ENCODE measurements at regions not wholly inside any gene's neighbourhood (a gene's known extent, or its start where the extent isn't known, plus 50 kb on each side); places are given as distances from the start of the nearest gene placed in this dataset.

GRCh38 chr14:82915381-82915780 is 1381.7 kb upstream of the SEL1L start:
- H3K27ac ChIP-seq (replicated peaks) = no peak overlapping the region
- H3K27me3 ChIP-seq (ENCODE audit: insufficient read depth, poor library complexity, severe bottlenecking) = no peaks in the 10 kb centered on the region
- TF ChIP-seq POLR2AphosphoS5 (IDR thresholded peaks at IDR 0.05; ENCODE audit: low read depth) = no peak
- no peak for TF ChIP-seq SPI1 (IDR thresholded peaks at IDR 0.05; ENCODE audit: borderline replicate concordance, low read depth)
- TF ChIP-seq GABPA (IDR thresholded peaks at IDR 0.05; ENCODE audit: low read depth) = no peak
- no peak for TF ChIP-seq REST (IDR thresholded peaks at IDR 0.05; ENCODE audit: insufficient replicate concordance, low read depth)
- no peak for TF ChIP-seq CTCF (IDR thresholded peaks at IDR 0.05; ENCODE audit: insufficient read depth, low read length)
- DNase-seq (ENCODE audit: low read depth in 1 of 2, low spot score in 1 of 2) = no peak
- no peak overlapping the region for H3K4me3 ChIP-seq (replicated peaks; ENCODE audit: insufficient read depth, low read length)

- H3K4me3 ChIP-seq (replicated peaks; ENCODE audit: insufficient read depth, low read length) = no peak overlapping the region
- H3K27me3 ChIP-seq (ENCODE audit: insufficient read depth, poor library complexity, severe bottlenecking) = no peaks in the 10 kb centered on the region
- TF ChIP-seq CTCF (IDR thresholded peaks at IDR 0.05; ENCODE audit: insufficient read depth, low read length) (no peak), POLR2AphosphoS5 (IDR thresholded peaks at IDR 0.05; ENCODE audit: low read depth) (no peak), GABPA (IDR thresholded peaks at IDR 0.05; ENCODE audit: low read depth) (no peak), REST (IDR thresholded peaks at IDR 0.05; ENCODE audit: insufficient replicate concordance, low read depth) (no peak), SPI1 (IDR thresholded peaks at IDR 0.05; ENCODE audit: borderline replicate concordance, low read depth) (no peak)
- H3K27ac ChIP-seq (replicated peaks) = no peak overlapping the region
- no peak for DNase-seq (ENCODE audit: low read depth in 1 of 2, low spot score in 1 of 2)
Measured at GRCh38 chr14:82935691-82936090, 1402.0 kb upstream of the SEL1L start.

GRCh38 chr14:82951171-82951570 is 1417.5 kb upstream of the SEL1L start:
- Histone ChIP-seq H3K27me3 (ENCODE audit: insufficient read depth, poor library complexity, severe bottlenecking) (no peaks in the 10 kb centered on the region), H3K27ac (replicated peaks) (no peak overlapping the region), H3K4me3 (replicated peaks; ENCODE audit: insufficient read depth, low read length) (no peak overlapping the region)
- no peak for DNase-seq (ENCODE audit: low read depth in 1 of 2, low spot score in 1 of 2)
- TF ChIP-seq SPI1 (IDR thresholded peaks at IDR 0.05; ENCODE audit: borderline replicate concordance, low read depth) (no peak), CTCF (IDR thresholded peaks at IDR 0.05; ENCODE audit: insufficient read depth, low read length) (no peak), GABPA (IDR thresholded peaks at IDR 0.05; ENCODE audit: low read depth) (no peak), POLR2AphosphoS5 (IDR thresholded peaks at IDR 0.05; ENCODE audit: low read depth) (no peak), REST (IDR thresholded peaks at IDR 0.05; ENCODE audit: insufficient replicate concordance, low read depth) (no peak)
